ENCODE measurements at regions not wholly inside any gene's neighbourhood (a gene's known extent, or its start where the extent isn't known, plus 50 kb on each side); places are given as distances from the start of the nearest gene placed in this dataset.

GRCh38 chr15:94026458-94027304, 204.7 kb upstream of the MCTP2 start:
- Histone ChIP-seq H2AFZ (ENCODE audit: low read depth, low read length, poor library complexity, severe bottlenecking) (no peak overlapping the region), H4K20me1 (ENCODE audit: insufficient read depth) (no peaks in the 10 kb centered on the region), H3K4me2 (ENCODE audit: low read length) (no peak overlapping the region), H3K36me3 (ENCODE audit: control insufficient read depth in 1 of 2, insufficient read depth in 2 of 2, low read length in 2 of 2) (no peaks in the 10 kb centered on the region), H3K4me1 (ENCODE audit: control insufficient read depth in 1 of 2, insufficient read depth in 2 of 2, low read length in 2 of 2) (no peaks in the 10 kb centered on the region), H3K79me2 (ENCODE audit: insufficient read depth, low read length) (no peaks in the 10 kb centered on the region), H3K4me3 (replicated peaks in 1 of 2; ENCODE audit: low read depth in 1 of 2, low read length in 2 of 2) (no peak overlapping the region), H3K27ac (ENCODE audit: low read depth, low read length) (no peak overlapping the region), H3K9me2 (ENCODE audit: insufficient read depth) (no peaks in the 10 kb centered on the region), H3K9ac (ENCODE audit: low read length) (no peak overlapping the region), H3K27me3 (ENCODE audit: insufficient read depth, low read length) (peaks cover 2% of the 10 kb centered on the region; the same call in 1 of the 2 replicates), H3K9me3 (ENCODE audit: control insufficient read depth in 1 of 2, insufficient read depth in 1 of 2, low read depth in 1 of 2, low read length in 2 of 2) (no peaks in the 10 kb centered on the region)
- intact Hi-C loops (cut with micrococcal nuclease), result no loop called here
- RAD21 ChIA-PET (ENCODE audit: low non-redundant PET in 1 of 2, low total read pairs in 2 of 2, uncharacterized antibody in 2 of 2, unreplicated experiment in 2 of 2), result no interaction called here
- TF ChIP-seq ZBTB33 (IDR thresholded peaks at IDR 0.05; ENCODE audit: extremely low read depth, insufficient replicate concordance, low read length), result no peak
- no peak for TF ChIP-seq ZFX (IDR thresholded peaks at IDR 0.05)
- no peak for TF ChIP-seq EZH2 (IDR thresholded peaks at IDR 0.05)
- no peak for TF ChIP-seq YY1 (IDR thresholded peaks at IDR 0.05; ENCODE audit: extremely low read depth, insufficient replicate concordance, low read depth, low read length)
- TF ChIP-seq MAX (IDR thresholded peaks at IDR 0.05), result no peak
- no peak for TF ChIP-seq CEBPB (IDR thresholded peaks at IDR 0.05; ENCODE audit: low read depth)
- TF ChIP-seq POLR2AphosphoS5 (IDR thresholded peaks at IDR 0.05; ENCODE audit: low read depth, low read length), result no peak
- DNase-seq (ENCODE audit: low read depth, low spot score) (no peak), ATAC-seq (no peak)
- CTCF ChIA-PET, result interaction anchor here (1.1 kb wide), 1 partner anchor 93 kb away, joined by 3 read pairs; no protein-coding TSS in a partner anchor
- POLR2A ChIA-PET, result no interaction called here
- no TSS peak for BruUV-seq (replicated peaks)
